Keratinocyte (primary cell): ENCODE measurements at regions not wholly inside any gene's neighbourhood (a gene's known extent, or its start where the extent isn't known, plus 50 kb on each side); places are given as distances from the start of the nearest gene placed in this dataset.

Experiments used
- DNase-seq: peaks from one replicate; pipeline ENCODE4 v3.0.0-alpha.2; 2011; ENCODE audit warnings: low read depth, missing footprints, low spot score
- FAIRE-seq: peaks from 2 replicates; lab custom pipeline; 2011; peaks lifted over from hg19 to GRCh38; lab: Jason Lieb, UNC
- H2AFZ ChIP-seq: 2 replicates; pipeline ENCODE4 v1.6.0; 2012; ENCODE audit warnings: low read length, control low read depth, inconsistent platforms; ENCODE audit not compliant: control insufficient read depth
- H3K27ac ChIP-seq: 2 replicates; pipeline ENCODE4 v1.5.1; 2011; ENCODE audit warnings: low read length; ENCODE audit not compliant: control insufficient read depth, insufficient read depth
- H3K27me3 ChIP-seq: 3 replicates; pipeline ENCODE4 v1.6.0; 2011; ENCODE audit warnings: low read length; ENCODE audit not compliant: control insufficient read depth, insufficient read depth; ENCODE audit errors: extremely low read depth
- H3K36me3 ChIP-seq, 2 experiments: 2 replicates in 1 of 2; 3 replicates in 1 of 2; pipeline ENCODE4 v1.5.1; 2011; ENCODE audit warnings: low read length in 2 of 2, mild to moderate bottlenecking in 1 of 2; ENCODE audit not compliant: control insufficient read depth in 2 of 2, insufficient read depth in 2 of 2; ENCODE audit errors: extremely low read depth in 1 of 2
- H3K4me1 ChIP-seq: 3 replicates; pipeline ENCODE4 v1.5.1; 2011; ENCODE audit warnings: low read length; ENCODE audit not compliant: control insufficient read depth, insufficient read depth; ENCODE audit errors: extremely low read depth
- H3K4me2 ChIP-seq: 3 replicates; pipeline ENCODE4 v1.6.0; 2011; ENCODE audit warnings: low read depth, low read length; ENCODE audit not compliant: control insufficient read depth, insufficient read depth; ENCODE audit errors: extremely low read depth
- H3K4me3 ChIP-seq, 3 experiments: fragments of 200-600 bp in 1 of 3; sonication (generic) in 1 of 3; 2 replicates in 2 of 3; 3 replicates in 1 of 3; pipeline ENCODE4 v1.5.1; 2011 to 2016; ENCODE audit warnings: low read length in 3 of 3, mild to moderate bottlenecking in 3 of 3, control low read depth in 2 of 3, inconsistent platforms in 1 of 3, low read depth in 1 of 3, mixed read lengths in 1 of 3, mixed run types in 1 of 3, moderate library complexity in 1 of 3; ENCODE audit not compliant: control insufficient read depth in 2 of 3, insufficient read depth in 2 of 3; ENCODE audit errors: extremely low read depth in 1 of 3
- H3K79me2 ChIP-seq: 2 replicates; pipeline ENCODE4 v1.6.0; 2012; ENCODE audit warnings: low read length; ENCODE audit not compliant: control insufficient read depth, insufficient read depth
- H3K9ac ChIP-seq: 3 replicates; pipeline ENCODE4 v1.6.0; 2011; ENCODE audit warnings: low read length; ENCODE audit not compliant: control insufficient read depth, insufficient read depth; ENCODE audit errors: extremely low read depth
- H3K9me1 ChIP-seq: 3 replicates; pipeline ENCODE4 v1.6.0; 2011; ENCODE audit warnings: low read length; ENCODE audit not compliant: control insufficient read depth, insufficient read depth; ENCODE audit errors: extremely low read depth
- H3K9me3 ChIP-seq: 2 replicates; pipeline ENCODE4 v1.5.1; 2012; ENCODE audit warnings: low read depth, low read length; ENCODE audit not compliant: control insufficient read depth
- H4K20me1 ChIP-seq: 3 replicates; pipeline ENCODE4 v1.6.0; 2011; ENCODE audit warnings: low read length; ENCODE audit not compliant: control insufficient read depth, insufficient read depth; ENCODE audit errors: extremely low read depth
- EZH2 ChIP-seq: IDR thresholded peaks from one replicate; pipeline ENCODE4 v1.6.1; 2012; ENCODE audit warnings: inconsistent platforms, mild to moderate bottlenecking, low read length, moderate library complexity
- dilution Hi-C: fragments of 300-500 bp; cut with MboI; formaldehyde crosslinking; loops from one replicate; pipeline ENCODE4 v1.7.0; 2020; ENCODE audit warnings: low sequenced_read_pairs; ENCODE audit not compliant: extremely low pct_ligation_motif_present
- TF ChIP-seq, protein P1 (sequence below), 3 experiments: IDR thresholded peaks in 1 of 3; conservative IDR thresholded peaks in 1 of 3; optimal IDR thresholded peaks in 1 of 3; 2 replicates in 2 of 3; 3 replicates in 1 of 3; pipeline versions ENCODE3 to v1.5.1; 2011; ENCODE audit warnings: low read length in 3 of 3, mild to moderate bottlenecking in 3 of 3, moderate library complexity in 2 of 3, control low read depth in 1 of 3, inconsistent platforms in 1 of 3; ENCODE audit not compliant: insufficient read depth in 2 of 3; ENCODE audit errors: extremely low read depth in 1 of 3

GRCh38 chr9:14418941-14419937 lies 105.3 kb upstream of the NFIB start:
- H3K27ac ChIP-seq, result no peak overlapping the region

DNA sequence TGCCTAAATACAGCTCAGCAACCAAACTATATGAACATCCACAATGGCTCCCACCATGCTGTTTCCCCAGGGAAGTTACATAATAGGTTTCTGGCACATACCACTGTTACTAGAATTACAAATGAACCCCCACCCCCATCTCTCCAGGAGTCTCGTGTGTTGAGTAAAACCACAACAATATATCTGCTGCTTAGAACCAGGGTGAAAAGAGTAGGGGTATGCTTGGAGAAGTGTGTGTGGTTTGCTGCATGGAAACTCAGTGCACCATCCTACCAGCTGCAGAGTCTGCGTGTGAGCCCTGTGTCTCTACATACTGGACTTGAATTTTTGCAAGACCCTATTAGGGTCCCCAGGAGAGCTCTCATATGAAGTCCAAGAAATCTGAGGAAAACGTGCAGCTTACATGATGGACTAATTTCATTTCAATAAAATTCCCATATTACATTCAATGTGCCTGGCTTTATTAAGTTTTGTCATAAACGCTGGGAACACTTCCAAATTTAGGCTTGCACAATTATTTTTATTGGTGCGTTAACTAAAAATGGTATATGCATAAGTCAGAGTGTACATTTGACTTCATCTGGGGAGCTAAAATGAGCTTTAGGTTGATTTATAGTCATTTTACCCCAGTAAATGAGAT lies 104.5 kb upstream of the NFIB start:
- Histone ChIP-seq H3K9ac (no peak overlapping the region), H3K9me1 (no peaks in the 10 kb centered on the region), H3K9me3 (peaks cover 7% of the 10 kb centered on the region), H3K79me2 (no peaks in the 10 kb centered on the region), H3K27ac (no peak overlapping the region), H3K27me3 (peaks cover 45% of the 10 kb centered on the region), H3K4me2 (no peak overlapping the region), H2AFZ (no peak overlapping the region), H4K20me1 (no peaks in the 10 kb centered on the region), H3K4me1 (no peaks in the 10 kb centered on the region), H3K36me3 (no peaks in the 10 kb centered on the region), H3K4me3 (no peak overlapping the region)
- DNase-seq, result no peak
- no peak for TF ChIP-seq EZH2
- TF ChIP-seq, protein P1, sequence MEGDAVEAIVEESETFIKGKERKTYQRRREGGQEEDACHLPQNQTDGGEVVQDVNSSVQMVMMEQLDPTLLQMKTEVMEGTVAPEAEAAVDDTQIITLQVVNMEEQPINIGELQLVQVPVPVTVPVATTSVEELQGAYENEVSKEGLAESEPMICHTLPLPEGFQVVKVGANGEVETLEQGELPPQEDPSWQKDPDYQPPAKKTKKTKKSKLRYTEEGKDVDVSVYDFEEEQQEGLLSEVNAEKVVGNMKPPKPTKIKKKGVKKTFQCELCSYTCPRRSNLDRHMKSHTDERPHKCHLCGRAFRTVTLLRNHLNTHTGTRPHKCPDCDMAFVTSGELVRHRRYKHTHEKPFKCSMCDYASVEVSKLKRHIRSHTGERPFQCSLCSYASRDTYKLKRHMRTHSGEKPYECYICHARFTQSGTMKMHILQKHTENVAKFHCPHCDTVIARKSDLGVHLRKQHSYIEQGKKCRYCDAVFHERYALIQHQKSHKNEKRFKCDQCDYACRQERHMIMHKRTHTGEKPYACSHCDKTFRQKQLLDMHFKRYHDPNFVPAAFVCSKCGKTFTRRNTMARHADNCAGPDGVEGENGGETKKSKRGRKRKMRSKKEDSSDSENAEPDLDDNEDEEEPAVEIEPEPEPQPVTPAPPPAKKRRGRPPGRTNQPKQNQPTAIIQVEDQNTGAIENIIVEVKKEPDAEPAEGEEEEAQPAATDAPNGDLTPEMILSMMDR (optimal IDR thresholded peaks at IDR 0.05 in 1 of 3, IDR thresholded peaks at IDR 0.05 in 1 of 3, conservative IDR thresholded peaks at IDR 0.05 in 1 of 3; ENCODE audit: extremely low read depth in 1 of 3, insufficient read depth in 2 of 3, low read length in 3 of 3), result no peak
- FAIRE-seq, result no peak
- dilution Hi-C loops, result no loop called here

More at GRCh38 chr9:14418941-14419937, 105.3 kb upstream of the NFIB start:
- dilution Hi-C loops, result no loop called here
- H3K4me3 ChIP-seq, result no peak overlapping the region
- H3K9me1 ChIP-seq, result no peaks in the 10 kb centered on the region
- TF ChIP-seq, protein P1 (optimal IDR thresholded peaks at IDR 0.05 in 1 of 3, IDR thresholded peaks at IDR 0.05 in 1 of 3, conservative IDR thresholded peaks at IDR 0.05 in 1 of 3; ENCODE audit: extremely low read depth in 1 of 3, insufficient read depth in 2 of 3, low read length in 3 of 3), result no peak
- no peak for TF ChIP-seq EZH2
- no peak overlapping the region for H3K9ac ChIP-seq
- no peaks in the 10 kb centered on the region for H3K36me3 ChIP-seq
- FAIRE-seq (no peak), DNase-seq (no peak)
- H3K4me2 ChIP-seq, result no peak overlapping the region
- H4K20me1 ChIP-seq, result no peaks in the 10 kb centered on the region
- H3K27me3 ChIP-seq, result peaks cover 52% of the 10 kb centered on the region
- peaks cover 7% of the 10 kb centered on the region for H3K9me3 ChIP-seq
- no peaks in the 10 kb centered on the region for H3K79me2 ChIP-seq
- H3K4me1 ChIP-seq, result no peaks in the 10 kb centered on the region
- no peak overlapping the region for H2AFZ ChIP-seq
